Trophoblast cell (in vitro differentiated cells and primary cell): ENCODE measurements at regions not wholly inside any gene's neighbourhood (a gene's known extent, or its start where the extent isn't known, plus 50 kb on each side); places are given as distances from the start of the nearest gene placed in this dataset.

ENCODE experiments used
- DNase-seq, 2 donors: peaks; one replicate each; pipeline ENCODE4 v3.0.0-alpha.2; 2016
- H2AFZ ChIP-seq: 2 replicates; pipeline ENCODE4 v1.6.1; 2013; ENCODE audit warnings: low read length, moderate library complexity, mild to moderate bottlenecking; ENCODE audit not compliant: insufficient read depth, poor library complexity
- H2AK5ac ChIP-seq: 2 replicates; pipeline ENCODE4 v1.6.1; 2013; ENCODE audit warnings: mild to moderate bottlenecking, low read length
- H2BK120ac ChIP-seq: 2 replicates; pipeline ENCODE4 v1.6.1; 2013; ENCODE audit warnings: low read length, mild to moderate bottlenecking, moderate library complexity; ENCODE audit not compliant: insufficient read depth, poor library complexity
- H2BK12ac ChIP-seq: 2 replicates; pipeline ENCODE4 v1.6.1; 2013; ENCODE audit warnings: mild to moderate bottlenecking, low read length, moderate library complexity
- H2BK5ac ChIP-seq: 2 replicates; pipeline ENCODE4 v1.6.1; 2013; ENCODE audit warnings: low read length, low read depth, moderate library complexity, mild to moderate bottlenecking; ENCODE audit not compliant: poor library complexity
- H3K14ac ChIP-seq: 2 replicates; pipeline ENCODE4 v1.6.1; 2013; ENCODE audit warnings: mild to moderate bottlenecking, low read length
- H3K18ac ChIP-seq: 2 replicates; pipeline ENCODE4 v1.6.1; 2013; ENCODE audit warnings: mild to moderate bottlenecking, low read length
- H3K23ac ChIP-seq: 2 replicates; pipeline ENCODE4 v1.6.1; 2013; ENCODE audit warnings: low read length
- H3K27ac ChIP-seq: 2 replicates; pipeline ENCODE4 v1.5.1; 2013; ENCODE audit warnings: low read depth, mild to moderate bottlenecking, inconsistent platforms, low read length, moderate library complexity
- H3K27me3 ChIP-seq: 2 replicates; pipeline ENCODE4 v1.6.1; 2013; ENCODE audit warnings: inconsistent platforms, mild to moderate bottlenecking, low read length, moderate library complexity; ENCODE audit not compliant: insufficient read depth
- H3K36me3 ChIP-seq, 2 experiments: 1 replicate in 1 of 2; 2 replicates in 1 of 2; pipeline ENCODE4 v1.6.1; 2013; ENCODE audit warnings: low read length in 2 of 2, mild to moderate bottlenecking in 2 of 2, moderate library complexity in 1 of 2; ENCODE audit not compliant: insufficient read depth in 2 of 2, control insufficient read depth in 1 of 2
- H3K4ac ChIP-seq: 2 replicates; pipeline ENCODE4 v1.6.1; 2013; ENCODE audit warnings: low read depth, mild to moderate bottlenecking, low read length, moderate library complexity
- H3K4me1 ChIP-seq, 2 experiments: 1 replicate in 1 of 2; 2 replicates in 1 of 2; pipeline ENCODE4 v1.6.1; 2013; ENCODE audit warnings: low read length in 2 of 2, mild to moderate bottlenecking in 2 of 2, moderate library complexity in 1 of 2; ENCODE audit not compliant: insufficient read depth in 2 of 2, control insufficient read depth in 1 of 2
- H3K4me2 ChIP-seq: 2 replicates; pipeline ENCODE4 v1.6.1; 2013; ENCODE audit warnings: inconsistent platforms, mild to moderate bottlenecking, low read length, moderate library complexity
- H3K4me3 ChIP-seq: 2 replicates; pipeline ENCODE4 v1.5.1; 2013; ENCODE audit warnings: mild to moderate bottlenecking, low read depth, low read length, inconsistent platforms
- H3K79me1 ChIP-seq: one replicate; pipeline ENCODE4 v1.6.1; 2013; ENCODE audit warnings: low read length
- H3K79me2 ChIP-seq: 2 replicates; pipeline ENCODE4 v1.6.1; 2013; ENCODE audit warnings: low read length, mild to moderate bottlenecking; ENCODE audit not compliant: control insufficient read depth, insufficient read depth, poor library complexity
- H3K9ac ChIP-seq: 2 replicates; pipeline ENCODE4 v1.6.1; 2013; ENCODE audit warnings: mild to moderate bottlenecking, low read length
- H3K9me3 ChIP-seq: 2 replicates; pipeline ENCODE4 v1.6.1; 2013; ENCODE audit warnings: low read depth, mild to moderate bottlenecking, control low read depth, inconsistent platforms, low read length; ENCODE audit not compliant: insufficient read depth
- H4K12ac ChIP-seq: 2 replicates; pipeline ENCODE4 v1.6.1; 2013; ENCODE audit warnings: low read depth, mild to moderate bottlenecking, low read length, moderate library complexity
- H4K8ac ChIP-seq: 2 replicates; pipeline ENCODE4 v1.6.1; 2013; ENCODE audit warnings: low read depth, mild to moderate bottlenecking, low read length, moderate library complexity
- H4K91ac ChIP-seq: one replicate; pipeline ENCODE4 v1.6.1; 2013; ENCODE audit warnings: low read depth, mild to moderate bottlenecking, low read length, moderate library complexity
- WGBS: extraction: QIAGEN DNeasy Blood & Tissue Kit; methylation state at CpG from one replicate; pipeline ENCODE4 v1.1.7; 2013; ENCODE audit warnings: missing lambda C conversion rate; ENCODE audit not compliant: insufficient read length, insufficient coverage; ENCODE audit errors: extremely low coverage; 5-methylcytosine and 5-hydroxymethylcytosine counted together

- no peaks in the 10 kb centered on the region for H3K27me3 ChIP-seq
- no peak overlapping the region for H2BK5ac ChIP-seq
- no peak overlapping the region for H2BK12ac ChIP-seq
- no peaks in the 10 kb centered on the region for H3K79me2 ChIP-seq
- H3K9ac ChIP-seq, result no peak overlapping the region
- no peak overlapping the region for H3K23ac ChIP-seq
- no peak overlapping the region for H4K91ac ChIP-seq
- DNase-seq, result no peak
- no peaks in the 10 kb centered on the region for H3K79me1 ChIP-seq
- H3K4me2 ChIP-seq, result no peak overlapping the region
- no peak overlapping the region for H4K8ac ChIP-seq
- WGBS, result no CpG with 5 or more reads among the region's 3 CpGs
- no peak overlapping the region for H3K4me3 ChIP-seq
- H2BK120ac ChIP-seq, result no peak overlapping the region
- no peak overlapping the region for H2AFZ ChIP-seq
- H3K9me3 ChIP-seq, result peaks cover 2% of the 10 kb centered on the region
- no peaks in the 10 kb centered on the region for H3K4me1 ChIP-seq
- H3K36me3 ChIP-seq, result no peaks in the 10 kb centered on the region
- no peak overlapping the region for H3K27ac ChIP-seq
- H2AK5ac ChIP-seq, result no peak overlapping the region
- H3K14ac ChIP-seq, result no peak overlapping the region
- H4K12ac ChIP-seq, result no peak overlapping the region
- H3K18ac ChIP-seq, result no peak overlapping the region
- no peak overlapping the region for H3K4ac ChIP-seq
Measured at GRCh38 chr13:99868767-99869166, 102.8 kb downstream of the ZIC5 start.

GRCh38 chr13:99867535-99868257, 103.9 kb downstream of the ZIC5 start:
- Histone ChIP-seq H4K12ac (no peak overlapping the region), H2BK12ac (no peak overlapping the region)
- no peak for DNase-seq

DNA sequence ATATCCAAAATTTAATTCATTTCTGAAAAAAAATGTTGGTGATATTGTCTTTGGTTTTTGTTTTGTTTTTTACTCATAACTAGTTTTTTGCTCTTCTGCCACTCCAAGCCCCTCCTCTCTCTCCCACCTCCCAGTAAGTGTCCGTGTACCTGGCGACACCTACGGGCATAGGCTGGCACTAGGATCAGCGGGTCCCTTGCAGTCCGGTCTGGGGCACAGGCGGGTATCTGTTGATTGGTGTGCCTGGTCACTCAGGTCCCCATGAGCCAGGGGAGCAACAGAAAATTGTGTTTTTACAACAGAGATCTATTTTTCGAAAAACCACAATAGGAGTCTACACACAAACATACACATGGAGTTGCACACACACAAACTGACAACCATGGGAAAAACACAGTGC, 104.8 kb downstream of the ZIC5 start:
- no peak overlapping the region for H3K4me2 ChIP-seq
- H3K9me3 ChIP-seq, result no peaks in the 10 kb centered on the region
- H2AK5ac ChIP-seq, result no peak overlapping the region
- H3K27ac ChIP-seq, result no peak overlapping the region
- no peak overlapping the region for H3K23ac ChIP-seq
- H3K14ac ChIP-seq, result no peak overlapping the region
- H3K27me3 ChIP-seq, result no peaks in the 10 kb centered on the region
- WGBS, result no CpG with 5 or more reads among the region's 7 CpGs
- H3K9ac ChIP-seq, result no peak overlapping the region
- no peak overlapping the region for H2BK120ac ChIP-seq
- H2AFZ ChIP-seq, result no peak overlapping the region
- no peak overlapping the region for H4K91ac ChIP-seq
- H3K4me1 ChIP-seq, result no peaks in the 10 kb centered on the region
- no peak overlapping the region for H3K4me3 ChIP-seq
- H2BK5ac ChIP-seq, result no peak overlapping the region
- no peaks in the 10 kb centered on the region for H3K36me3 ChIP-seq
- DNase-seq, result no peak
- no peaks in the 10 kb centered on the region for H3K79me2 ChIP-seq
- H2BK12ac ChIP-seq, result no peak overlapping the region
- no peak overlapping the region for H3K18ac ChIP-seq
- H4K12ac ChIP-seq, result no peak overlapping the region
- H3K79me1 ChIP-seq, result no peaks in the 10 kb centered on the region
- no peak overlapping the region for H3K4ac ChIP-seq
- no peak overlapping the region for H4K8ac ChIP-seq

More at GRCh38 chr13:99867535-99868257, 103.9 kb downstream of the ZIC5 start:
- no peak overlapping the region for H3K4ac ChIP-seq
- no peak overlapping the region for H2AK5ac ChIP-seq
- H2BK5ac ChIP-seq, result no peak overlapping the region
- no peaks in the 10 kb centered on the region for H3K79me2 ChIP-seq
- H3K27me3 ChIP-seq, result no peaks in the 10 kb centered on the region
- no peak overlapping the region for H3K27ac ChIP-seq
- H3K23ac ChIP-seq, result no peak overlapping the region
- H3K9me3 ChIP-seq, result peaks cover 2% of the 10 kb centered on the region
- no peaks in the 10 kb centered on the region for H3K4me1 ChIP-seq
- no peak overlapping the region for H3K14ac ChIP-seq
- no peak overlapping the region for H4K91ac ChIP-seq
- no peak overlapping the region for H3K9ac ChIP-seq
- H3K36me3 ChIP-seq, result no peaks in the 10 kb centered on the region
- no peak overlapping the region for H3K18ac ChIP-seq
- no peak overlapping the region for H3K4me2 ChIP-seq
- H2BK120ac ChIP-seq, result no peak overlapping the region
- H2AFZ ChIP-seq, result no peak overlapping the region
- no peak overlapping the region for H3K4me3 ChIP-seq
- no CpG with 5 or more reads among the region's 14 CpGs for WGBS
- H3K79me1 ChIP-seq, result no peaks in the 10 kb centered on the region
- no peak overlapping the region for H4K8ac ChIP-seq

GRCh38 chr13:99865420-99865930, 106.1 kb downstream of the ZIC5 start:
- H3K27me3 ChIP-seq, result no peaks in the 10 kb centered on the region
- no peaks in the 10 kb centered on the region for H3K79me1 ChIP-seq
- H3K23ac ChIP-seq, result no peak overlapping the region
- H2BK120ac ChIP-seq, result no peak overlapping the region
- no peak overlapping the region for H4K91ac ChIP-seq
- H3K18ac ChIP-seq, result no peak overlapping the region
- no peaks in the 10 kb centered on the region for H3K9me3 ChIP-seq
- no peak overlapping the region for H3K4me2 ChIP-seq
- WGBS, result no CpG with 5 or more reads among the region's 11 CpGs
- H2AK5ac ChIP-seq, result no peak overlapping the region
- H4K8ac ChIP-seq, result no peak overlapping the region
- H3K9ac ChIP-seq, result no peak overlapping the region
- H3K4ac ChIP-seq, result no peak overlapping the region
- no peak overlapping the region for H3K14ac ChIP-seq
- no peaks in the 10 kb centered on the region for H3K36me3 ChIP-seq
- no peak overlapping the region for H2BK5ac ChIP-seq
- H3K4me1 ChIP-seq, result no peaks in the 10 kb centered on the region
- H3K27ac ChIP-seq, result no peak overlapping the region
- H2BK12ac ChIP-seq, result no peak overlapping the region
- H2AFZ ChIP-seq, result no peak overlapping the region
- no peak overlapping the region for H4K12ac ChIP-seq
- no peak for DNase-seq
- no peak overlapping the region for H3K4me3 ChIP-seq
- H3K79me2 ChIP-seq, result no peaks in the 10 kb centered on the region
